CD4-positive, CD25-positive, alpha-beta regulatory T cell (primary cell): ENCODE measurements at regions not wholly inside any gene's neighbourhood (a gene's known extent, or its start where the extent isn't known, plus 50 kb on each side); places are given as distances from the start of the nearest gene placed in this dataset.
A peak's percentile ranks its signal among the peaks of the same experiment; 100 is the strongest.

Experiments
- ATAC-seq, 2 donors: fragments of 150-1000 bp; cut with Tn5 transposase; one replicate each; pipeline ENCODE4 v1.10.0; 2021; ENCODE audit warnings: low read depth in 2 of 2, moderate number of reproducible peaks in 2 of 2, moderate library complexity in 1 of 2
- DNase-seq, 3 donors: peaks; one replicate each; pipeline versions ENCODE4 v3.0.0 to v3.0.0-alpha.2; 2012 to 2022; ENCODE audit warnings: mixed read lengths in 1 of 3
- H3K27ac ChIP-seq: one replicate; pipeline ENCODE4 v1.7.0; 2013; ENCODE audit warnings: mild to moderate bottlenecking, low read length; ENCODE audit not compliant: insufficient read depth, poor library complexity, severe bottlenecking
- H3K27me3 ChIP-seq: one replicate; pipeline ENCODE4 v1.7.0; 2013; ENCODE audit warnings: low read length; ENCODE audit not compliant: control insufficient read depth, insufficient read depth
- H3K36me3 ChIP-seq: one replicate; pipeline ENCODE4 v1.7.0; 2013; ENCODE audit warnings: mild to moderate bottlenecking, low read length, moderate library complexity; ENCODE audit not compliant: control insufficient read depth, insufficient read depth
- H3K4me1 ChIP-seq: 2 replicates; pipeline ENCODE4 v1.7.0; 2013; ENCODE audit warnings: mild to moderate bottlenecking, low read length; ENCODE audit not compliant: insufficient read depth, control insufficient read depth, poor library complexity, severe bottlenecking
- H3K4me3 ChIP-seq: one replicate; pipeline ENCODE4 v1.7.0; 2013; ENCODE audit warnings: low read depth, mild to moderate bottlenecking, low read length, moderate library complexity
- H3K9me3 ChIP-seq, 2 experiments: 1 replicate in 1 of 2; 2 replicates in 1 of 2; pipeline ENCODE4 v1.7.0; 2013; ENCODE audit warnings: low read length in 2 of 2, mild to moderate bottlenecking in 1 of 2, moderate library complexity in 1 of 2; ENCODE audit not compliant: control insufficient read depth in 2 of 2
- H3K27ac Mint-ChIP-seq, 3 donors: one replicate each; pipeline ENCODE4 v1.8.0; 2020 to 2022; ENCODE audit warnings: mild to moderate bottlenecking in 3 of 3, mixed read lengths in 3 of 3, moderate library complexity in 2 of 3
- H3K27me3 Mint-ChIP-seq: one replicate; pipeline ENCODE4 v1.8.0; 2022; ENCODE audit warnings: mild to moderate bottlenecking, mixed read lengths
- H3K36me3 Mint-ChIP-seq: one replicate; pipeline ENCODE4 v1.8.0; 2020; ENCODE audit warnings: mixed read lengths
- H3K4me1 Mint-ChIP-seq, 4 donors: one replicate each; pipeline ENCODE4 v1.8.0; 2020 to 2022; ENCODE audit warnings: mixed read lengths in 4 of 4, mild to moderate bottlenecking in 1 of 4
- H3K4me3 Mint-ChIP-seq, 4 donors: one replicate each; pipeline ENCODE4 v1.8.0; 2020 to 2022; ENCODE audit warnings: mild to moderate bottlenecking in 4 of 4, mixed read lengths in 4 of 4, moderate library complexity in 3 of 4
- H3K9me3 Mint-ChIP-seq, 7 donors: one replicate each; pipeline ENCODE4 v1.8.0; 2020 to 2022; ENCODE audit warnings: mixed read lengths in 7 of 7, mild to moderate bottlenecking in 3 of 7, moderate library complexity in 2 of 7

GRCh38 chr10:108301002-108301401, 1136.5 kb upstream of the SORCS1 start:
- Mint-ChIP-seq H3K4me1 (no peaks in the 10 kb centered on the region), H3K4me3 (no peak overlapping the region), H3K9me3 (peaks cover 4 to 17% (median 8%) of the 10 kb centered on the region in 7 donors), H3K27me3 (no peaks in the 10 kb centered on the region), H3K27ac (no peak overlapping the region), H3K36me3 (no peaks in the 10 kb centered on the region)
- Histone ChIP-seq H3K36me3 (no peaks in the 10 kb centered on the region), H3K4me3 (no peak overlapping the region), H3K9me3 (peaks cover 3 to 5% of the 10 kb centered on the region in 2 experiments), H3K27ac (no peak overlapping the region), H3K4me1 (no peaks in the 10 kb centered on the region), H3K27me3 (no peaks in the 10 kb centered on the region)
- no peak for ATAC-seq
- DNase-seq = no peak

GRCh38 chr10:108290823-108291222, 1126.3 kb upstream of the SORCS1 start:
- Mint-ChIP-seq H3K36me3 (no peaks in the 10 kb centered on the region), H3K4me3 (no peak overlapping the region), H3K27ac (no peak overlapping the region), H3K27me3 (no peaks in the 10 kb centered on the region), H3K9me3 (peaks cover 0 to 15% (median 6%) of the 10 kb centered on the region in 7 donors), H3K4me1 (no peaks in the 10 kb centered on the region)
- no peak overlapping the region for H3K27ac ChIP-seq
- H3K36me3 ChIP-seq = no peaks in the 10 kb centered on the region
- no peaks in the 10 kb centered on the region for H3K9me3 ChIP-seq
- no peak overlapping the region for H3K4me3 ChIP-seq
- no peaks in the 10 kb centered on the region for H3K4me1 ChIP-seq
- DNase-seq = no peak
- ATAC-seq = no peak
- no peaks in the 10 kb centered on the region for H3K27me3 ChIP-seq

- no peaks in the 10 kb centered on the region for H3K4me1 ChIP-seq
- no peaks in the 10 kb centered on the region for H3K27me3 ChIP-seq
- no peaks in the 10 kb centered on the region for H3K36me3 ChIP-seq
- H3K4me3 ChIP-seq = no peak overlapping the region
- Mint-ChIP-seq H3K4me3 (no peak overlapping the region), H3K36me3 (no peaks in the 10 kb centered on the region), H3K27ac (no peak overlapping the region), H3K4me1 (no peaks in the 10 kb centered on the region), H3K27me3 (no peaks in the 10 kb centered on the region), H3K9me3 (peaks cover 2 to 18% (median 9%) of the 10 kb centered on the region in 7 donors)
- H3K27ac ChIP-seq = no peak overlapping the region
- DNase-seq (peak in 1 of 3 donors; percentile 0), ATAC-seq (no peak)
- H3K9me3 ChIP-seq = peaks cover 0 to 5% of the 10 kb centered on the region in 2 experiments
Observed at GRCh38 chr10:108275895-108276685, 1111.6 kb upstream of the SORCS1 start.

- no peaks in the 10 kb centered on the region for H3K36me3 Mint-ChIP-seq
- Histone ChIP-seq H3K4me1 (no peaks in the 10 kb centered on the region), H3K4me3 (no peak overlapping the region), H3K9me3 (peaks cover 0 to 4% of the 10 kb centered on the region in 2 experiments), H3K36me3 (no peaks in the 10 kb centered on the region), H3K27ac (no peak overlapping the region), H3K27me3 (no peaks in the 10 kb centered on the region)
- DNase-seq (no peak), ATAC-seq (no peak)
- H3K4me3 Mint-ChIP-seq = no peak overlapping the region
- H3K4me1 Mint-ChIP-seq = no peaks in the 10 kb centered on the region
- no peaks in the 10 kb centered on the region for H3K27me3 Mint-ChIP-seq
- H3K27ac Mint-ChIP-seq = no peak overlapping the region
- peaks cover 0 to 18% (median 0%) of the 10 kb centered on the region in 7 donors for H3K9me3 Mint-ChIP-seq
Observed at GRCh38 chr10:108260383-108260906, 1095.9 kb upstream of the SORCS1 start.

- Histone ChIP-seq H3K4me1 (no peaks in the 10 kb centered on the region), H3K27me3 (no peaks in the 10 kb centered on the region), H3K36me3 (no peaks in the 10 kb centered on the region), H3K9me3 (no peaks in the 10 kb centered on the region), H3K27ac (no peak overlapping the region), H3K4me3 (no peak overlapping the region)
- H3K4me3 Mint-ChIP-seq = no peak overlapping the region
- H3K9me3 Mint-ChIP-seq = peaks cover 0 to 10% (median 2%) of the 10 kb centered on the region in 7 donors
- no peak for ATAC-seq
- DNase-seq = no peak
- H3K4me1 Mint-ChIP-seq = no peaks in the 10 kb centered on the region
- H3K27ac Mint-ChIP-seq = no peak overlapping the region
- no peaks in the 10 kb centered on the region for H3K36me3 Mint-ChIP-seq
- H3K27me3 Mint-ChIP-seq = no peaks in the 10 kb centered on the region
Observed at GRCh38 chr10:108254089-108254488, 1089.6 kb upstream of the SORCS1 start.

- Mint-ChIP-seq H3K4me1 (no peaks in the 10 kb centered on the region), H3K27ac (no peak overlapping the region), H3K36me3 (no peaks in the 10 kb centered on the region), H3K27me3 (no peaks in the 10 kb centered on the region), H3K4me3 (no peak overlapping the region), H3K9me3 (peaks cover 0 to 9% (median 5%) of the 10 kb centered on the region in 7 donors)
- DNase-seq = no peak
- Histone ChIP-seq H3K4me1 (no peaks in the 10 kb centered on the region), H3K4me3 (no peak overlapping the region), H3K9me3 (no peaks in the 10 kb centered on the region), H3K27ac (no peak overlapping the region), H3K36me3 (no peaks in the 10 kb centered on the region), H3K27me3 (no peaks in the 10 kb centered on the region)
- ATAC-seq = no peak
Observed at GRCh38 chr10:108252771-108253170, 1088.3 kb upstream of the SORCS1 start.

- Histone ChIP-seq H3K27ac (no peak overlapping the region), H3K36me3 (no peaks in the 10 kb centered on the region), H3K4me1 (no peaks in the 10 kb centered on the region), H3K4me3 (no peak overlapping the region), H3K9me3 (peaks cover 0 to 2% of the 10 kb centered on the region in 2 experiments), H3K27me3 (no peaks in the 10 kb centered on the region)
- H3K9me3 Mint-ChIP-seq = peaks cover 0 to 24% (median 8%) of the 10 kb centered on the region in 7 donors
- DNase-seq (no peak), ATAC-seq (no peak)
- no peaks in the 10 kb centered on the region for H3K36me3 Mint-ChIP-seq
- H3K27ac Mint-ChIP-seq = no peak overlapping the region
- H3K27me3 Mint-ChIP-seq = no peaks in the 10 kb centered on the region
- no peaks in the 10 kb centered on the region for H3K4me1 Mint-ChIP-seq
- no peak overlapping the region for H3K4me3 Mint-ChIP-seq
Observed at GRCh38 chr10:108250936-108251620, 1086.6 kb upstream of the SORCS1 start.
